ENCODE measurements at regions not wholly inside any gene's neighbourhood (a gene's known extent, or its start where the extent isn't known, plus 50 kb on each side); places are given as distances from the start of the nearest gene placed in this dataset.
"Not testable (repeated sequence)": the region's sequence is repeated elsewhere in the genome, so short reads cannot be mapped to it uniquely, and the experiment has no call there.

DNA sequence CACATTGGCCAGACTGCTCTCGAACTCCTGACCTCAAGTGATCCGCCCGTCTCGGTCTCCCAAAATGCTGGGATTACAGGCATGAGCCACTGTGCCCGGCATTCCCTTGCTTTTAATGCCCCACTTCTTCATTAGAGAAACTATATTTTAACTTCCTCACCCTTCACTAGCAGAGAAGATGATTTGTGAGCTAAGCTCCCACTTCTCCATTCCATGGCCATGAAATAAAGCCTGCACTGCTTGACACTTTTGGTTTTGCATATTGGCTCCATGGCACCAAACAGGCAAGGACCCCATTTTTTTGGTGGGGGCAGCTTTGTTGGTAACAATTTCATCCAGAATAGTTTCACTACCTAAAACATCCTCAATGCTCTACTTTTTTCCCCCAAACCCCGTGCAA is 145.3 kb downstream of the TFAP2B start:
- no peak for DNase-seq (ENCODE audit: low read depth)
- no peak overlapping the region for H3K4me3 ChIP-seq (ENCODE audit: low read depth, low read length)
- TF ChIP-seq MAX (IDR thresholded peaks at IDR 0.05; ENCODE audit: low read depth, low read length) (no peak), POLR2A (IDR thresholded peaks at IDR 0.05; ENCODE audit: extremely low read depth, insufficient read length) (no peak), MYC (IDR thresholded peaks at IDR 0.05; ENCODE audit: low read depth, low read length) (no peak), CTCF (IDR thresholded peaks at IDR 0.05; ENCODE audit: low read depth, low read length) (no peak)

DNA sequence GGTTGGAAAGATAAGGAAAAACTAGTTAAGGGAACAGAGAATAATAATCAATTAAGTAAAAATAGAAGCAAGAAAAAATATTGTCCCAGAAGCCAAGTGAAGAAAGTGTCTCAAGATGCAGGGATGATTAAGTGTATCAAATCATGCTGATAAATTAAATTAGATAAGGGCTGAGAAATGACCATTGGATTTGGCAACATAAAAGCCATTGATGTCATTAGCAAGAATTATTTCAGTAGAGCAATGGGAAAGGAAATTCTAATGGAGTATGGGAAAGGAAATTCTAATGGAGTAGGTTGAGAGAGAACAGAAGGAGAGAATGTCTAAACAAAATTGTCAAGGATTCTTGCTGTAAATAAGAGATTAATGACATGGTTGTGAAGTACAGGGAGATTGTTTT is 146.8 kb downstream of the TFAP2B start:
- no peak overlapping the region for H3K4me3 ChIP-seq (ENCODE audit: low read depth, low read length)
- no peak for TF ChIP-seq POLR2A (IDR thresholded peaks at IDR 0.05; ENCODE audit: extremely low read depth, insufficient read length)
- TF ChIP-seq MAX (IDR thresholded peaks at IDR 0.05; ENCODE audit: low read depth, low read length): no peak
- no peak for TF ChIP-seq CTCF (IDR thresholded peaks at IDR 0.05; ENCODE audit: low read depth, low read length)
- TF ChIP-seq MYC (IDR thresholded peaks at IDR 0.05; ENCODE audit: low read depth, low read length): no peak
- no peak for DNase-seq (ENCODE audit: low read depth)

DNA sequence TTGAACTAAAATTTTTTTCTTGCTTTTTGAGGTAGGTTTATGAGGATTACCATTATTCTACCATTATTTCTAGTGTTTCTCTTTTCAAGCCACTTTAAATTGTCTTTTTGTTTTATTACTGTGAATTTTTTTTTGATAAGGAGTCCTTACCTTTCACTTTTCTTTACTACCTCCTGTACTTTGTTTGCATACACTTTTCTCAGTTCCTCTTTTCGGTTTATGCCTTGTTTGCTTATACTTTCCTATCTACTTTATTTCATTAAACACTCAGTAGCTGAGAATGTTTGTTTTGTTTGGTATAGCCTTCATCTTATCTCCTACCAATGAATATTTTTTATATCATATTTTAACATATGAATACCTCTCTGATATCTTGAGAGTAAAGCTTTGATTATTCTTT is 147.9 kb downstream of the TFAP2B start:
- H3K4me3 ChIP-seq (ENCODE audit: low read depth, low read length): no peak overlapping the region
- no peak for DNase-seq (ENCODE audit: low read depth)
- no peak for TF ChIP-seq CTCF (IDR thresholded peaks at IDR 0.05; ENCODE audit: low read depth, low read length)
- TF ChIP-seq MYC (IDR thresholded peaks at IDR 0.05; ENCODE audit: low read depth, low read length): no peak
- no peak for TF ChIP-seq MAX (IDR thresholded peaks at IDR 0.05; ENCODE audit: low read depth, low read length)
- TF ChIP-seq POLR2A (IDR thresholded peaks at IDR 0.05; ENCODE audit: extremely low read depth, insufficient read length): no peak

DNA sequence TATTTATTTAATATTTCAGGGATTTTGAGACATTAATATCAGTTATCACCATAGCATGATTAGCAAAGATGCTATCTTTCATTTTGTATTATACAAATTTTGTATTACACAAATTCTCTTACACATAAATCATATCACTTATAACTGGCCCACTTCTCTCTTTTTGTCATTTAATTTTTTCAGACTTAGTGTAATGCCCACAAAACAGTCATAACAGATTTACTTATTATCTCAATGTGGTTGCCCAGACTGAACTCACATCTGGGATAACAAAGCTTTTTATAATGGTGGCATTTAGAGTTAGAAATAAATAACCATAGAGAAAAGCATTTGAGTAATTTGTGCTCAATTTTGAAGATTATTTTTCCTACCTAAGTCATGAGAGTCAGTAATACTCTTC is 148.3 kb downstream of the TFAP2B start:
- no peak for TF ChIP-seq MYC (IDR thresholded peaks at IDR 0.05; ENCODE audit: low read depth, low read length)
- no peak for TF ChIP-seq MAX (IDR thresholded peaks at IDR 0.05; ENCODE audit: low read depth, low read length)
- no peak for TF ChIP-seq CTCF (IDR thresholded peaks at IDR 0.05; ENCODE audit: low read depth, low read length)
- TF ChIP-seq POLR2A (IDR thresholded peaks at IDR 0.05; ENCODE audit: extremely low read depth, insufficient read length): no peak
- no peak overlapping the region for H3K4me3 ChIP-seq (ENCODE audit: low read depth, low read length)
- DNase-seq (ENCODE audit: low read depth): no peak

GRCh38 chr6:50968246-50968645 is 149.6 kb downstream of the TFAP2B start:
- not testable (repeated sequence) for H3K4me3 ChIP-seq (ENCODE audit: low read depth, low read length); DNase-seq (ENCODE audit: low read depth)

GRCh38 chr6:50970908-50971307 is 152.2 kb downstream of the TFAP2B start:
- H3K4me3 ChIP-seq (ENCODE audit: low read depth, low read length): no peak overlapping the region
- no peak for DNase-seq (ENCODE audit: low read depth)
- TF ChIP-seq CTCF (IDR thresholded peaks at IDR 0.05; ENCODE audit: low read depth, low read length) (no peak), MYC (IDR thresholded peaks at IDR 0.05; ENCODE audit: low read depth, low read length) (no peak), POLR2A (IDR thresholded peaks at IDR 0.05; ENCODE audit: extremely low read depth, insufficient read length) (no peak), MAX (IDR thresholded peaks at IDR 0.05; ENCODE audit: low read depth, low read length) (no peak)
